HG02852 (cell line): ENCODE measurements at regions not wholly inside any gene's neighbourhood (a gene's known extent, or its start where the extent isn't known, plus 50 kb on each side); places are given as distances from the start of the nearest gene placed in this dataset.
"Not testable (repeated sequence)": the region's sequence is repeated elsewhere in the genome, so short reads cannot be mapped to it uniquely, and the experiment has no call there.

ENCODE experiments used
- ATAC-seq: cut with Tn5 transposase; IDR thresholded peaks from one replicate; pipeline ENCODE4 v1.9.1; 2021; ENCODE audit warnings: mild to moderate bottlenecking, moderate library complexity; ENCODE audit not compliant: unreplicated experiment

DNA sequence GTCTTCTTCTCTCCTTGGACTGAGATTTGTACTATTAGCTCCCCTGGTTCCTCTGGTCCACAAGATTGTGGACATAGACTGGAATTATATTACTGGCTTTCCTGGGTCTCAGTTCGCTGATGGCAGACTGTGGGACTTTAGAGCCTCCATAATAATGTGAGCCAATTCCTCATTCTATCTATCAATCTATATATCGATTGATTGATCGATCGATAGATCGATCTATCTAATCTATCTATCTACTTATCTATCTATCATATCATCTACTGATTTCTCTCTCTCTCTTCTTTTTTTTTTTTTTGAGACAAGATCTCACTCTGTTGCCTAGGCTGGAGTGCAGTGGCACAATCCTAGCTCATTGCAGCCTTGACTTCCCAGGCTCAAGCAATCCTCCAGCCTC is 51.5 kb upstream of the DDR1 start:
- no peak for ATAC-seq

DNA sequence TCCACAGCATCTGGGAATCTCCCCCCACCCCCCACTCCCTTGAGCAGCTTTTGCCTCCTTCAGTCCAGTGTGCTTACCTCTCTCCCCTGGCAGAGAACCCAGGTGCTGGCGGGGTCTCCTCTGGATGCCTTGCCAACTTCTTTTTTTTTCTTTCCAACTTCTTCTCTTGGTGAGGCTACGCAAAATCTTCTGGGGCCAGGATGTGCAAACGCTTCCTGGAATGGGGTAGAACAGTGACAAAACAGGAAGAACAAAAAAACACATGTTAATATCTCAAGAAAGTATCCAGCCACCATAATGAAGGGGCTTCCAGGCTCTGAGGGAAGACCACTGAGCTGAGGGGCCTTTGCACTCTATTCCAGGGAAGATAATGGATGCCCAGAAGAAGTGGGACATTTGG is 53.9 kb upstream of the DDR1 start:
- ATAC-seq = no peak

DNA sequence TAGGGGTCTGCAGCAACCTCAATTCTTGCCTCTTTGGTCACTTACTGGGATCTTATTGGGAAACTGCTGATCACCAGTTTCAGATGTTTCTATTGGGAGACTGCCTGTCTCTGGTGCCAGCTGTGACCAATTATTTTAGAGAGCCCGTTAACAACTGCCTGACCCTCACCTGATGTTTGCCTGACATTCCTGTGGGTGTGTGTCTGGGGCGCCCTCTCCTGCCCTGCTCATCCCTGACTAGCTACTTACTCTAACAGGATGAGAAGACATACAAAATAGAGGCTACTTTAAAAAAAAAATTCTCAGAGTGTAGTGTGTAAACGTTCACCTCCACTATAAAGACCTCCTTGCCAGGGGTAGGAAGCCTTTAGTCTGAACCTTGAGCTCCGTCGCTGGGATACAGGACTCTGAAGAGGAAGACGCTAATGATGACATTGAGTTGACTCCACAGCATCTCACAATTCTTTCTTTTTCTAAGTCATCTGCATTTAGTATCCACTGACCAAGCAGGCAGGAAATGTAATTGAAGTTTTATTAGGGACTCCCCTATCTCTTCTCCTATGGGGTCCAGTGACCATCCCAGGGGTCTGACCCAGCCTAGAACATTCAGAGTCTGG is 54.6 kb upstream of the DDR1 start:
- no peak for ATAC-seq

DNA sequence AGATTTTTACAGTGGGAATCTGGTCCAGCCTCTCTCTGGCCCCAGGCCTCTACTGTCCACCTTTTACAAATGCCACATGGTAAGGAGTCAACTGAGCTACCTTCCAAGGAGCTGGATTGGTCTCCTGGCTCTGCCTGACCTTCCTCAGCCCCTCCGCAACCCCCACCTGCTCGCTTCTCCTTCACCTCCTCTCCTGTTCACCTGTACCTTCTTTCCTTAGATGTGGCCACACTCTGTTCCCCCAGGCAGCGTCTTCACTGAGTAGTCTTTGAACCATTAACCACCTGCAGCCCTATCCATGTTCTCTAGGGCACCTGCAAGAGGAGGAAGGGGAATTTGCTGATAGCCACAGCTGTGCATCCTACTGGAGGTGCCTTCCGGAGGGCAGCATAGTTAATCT is 55.3 kb upstream of the DDR1 start:
- ATAC-seq = no peak

DNA sequence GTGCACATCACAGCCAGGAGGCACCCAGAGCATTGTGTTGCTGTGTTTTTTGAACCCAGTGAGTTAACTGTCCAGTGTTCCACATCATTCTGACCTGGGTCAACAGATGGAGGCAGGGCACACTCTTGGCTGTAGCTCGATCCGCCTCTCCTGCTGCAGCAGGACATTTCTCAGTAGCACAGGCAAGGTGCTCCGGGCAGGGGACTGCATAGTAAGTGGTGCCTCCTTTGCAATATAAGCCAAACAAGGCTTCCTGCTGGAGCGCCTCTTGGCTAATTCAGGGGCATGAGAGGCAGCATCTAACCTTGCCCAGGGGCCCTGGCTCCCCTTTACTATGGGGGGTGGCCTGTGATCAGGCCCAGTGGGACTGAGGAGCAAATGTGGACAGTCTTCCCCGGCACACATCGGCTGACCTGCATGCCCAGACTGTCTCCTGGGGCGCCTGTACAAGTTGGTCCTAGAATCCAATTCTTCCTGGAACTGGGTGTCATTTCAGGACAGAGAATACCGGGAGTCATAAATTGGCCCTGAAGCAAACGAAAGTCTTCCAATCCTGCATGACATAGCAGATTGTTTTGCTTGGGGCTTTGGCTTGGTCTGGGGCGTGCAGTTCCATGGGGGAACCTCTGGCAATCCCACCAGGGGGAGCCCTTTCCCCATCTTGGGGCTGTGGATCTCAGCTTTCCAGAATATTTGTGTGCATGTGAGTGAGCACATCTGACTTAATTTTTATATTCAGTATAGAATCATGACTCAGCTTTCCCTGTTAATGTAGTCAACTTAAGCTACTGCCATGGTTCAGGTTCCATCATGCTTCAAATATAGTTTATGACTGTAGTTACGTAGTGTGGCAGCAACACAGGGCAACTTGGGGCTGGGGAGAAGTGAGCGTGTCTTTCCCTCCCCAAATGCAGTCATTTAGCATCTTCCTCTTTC is 56.0 kb upstream of the DDR1 start:
- no peak for ATAC-seq

DNA sequence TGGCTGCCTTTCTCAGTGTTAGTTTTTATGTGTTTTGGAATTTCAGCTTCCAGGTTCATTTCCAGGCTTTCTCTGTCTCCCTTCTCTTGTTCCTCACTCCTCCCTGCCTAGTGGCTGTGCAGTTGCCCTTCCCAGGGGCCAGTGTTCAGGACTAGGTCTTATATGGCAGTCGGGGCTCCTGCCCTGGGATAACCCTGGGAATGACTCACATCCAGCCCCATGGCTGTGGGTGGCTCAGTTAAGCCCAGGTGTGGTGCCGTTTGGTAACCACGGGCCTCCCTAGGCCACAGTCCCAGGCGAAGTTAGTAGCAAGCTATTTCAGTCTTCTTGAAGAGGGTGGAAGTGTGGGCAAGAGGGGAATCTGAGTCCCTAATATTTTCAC is 57.4 kb upstream of the DDR1 start:
- ATAC-seq = no peak

DNA sequence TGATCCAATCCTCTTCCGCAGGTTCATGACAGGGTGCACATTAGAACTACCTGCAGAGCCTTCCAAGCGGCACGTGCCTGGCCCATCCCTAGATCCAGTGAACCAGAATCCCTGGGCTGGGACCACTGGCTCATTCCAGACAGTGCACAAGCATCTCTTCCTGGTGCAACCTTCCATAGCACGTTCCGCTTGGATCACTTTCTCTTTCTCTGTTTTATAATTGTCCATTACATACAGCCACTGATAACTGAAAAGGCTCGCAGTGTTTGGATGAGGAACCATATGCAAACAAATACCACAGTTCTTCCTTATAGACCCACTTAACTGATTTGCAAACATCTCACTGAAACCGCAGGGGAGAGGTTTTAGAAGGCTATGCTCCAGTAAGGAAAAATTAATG is 59.6 kb upstream of the DDR1 start:
- ATAC-seq = no peak

DNA sequence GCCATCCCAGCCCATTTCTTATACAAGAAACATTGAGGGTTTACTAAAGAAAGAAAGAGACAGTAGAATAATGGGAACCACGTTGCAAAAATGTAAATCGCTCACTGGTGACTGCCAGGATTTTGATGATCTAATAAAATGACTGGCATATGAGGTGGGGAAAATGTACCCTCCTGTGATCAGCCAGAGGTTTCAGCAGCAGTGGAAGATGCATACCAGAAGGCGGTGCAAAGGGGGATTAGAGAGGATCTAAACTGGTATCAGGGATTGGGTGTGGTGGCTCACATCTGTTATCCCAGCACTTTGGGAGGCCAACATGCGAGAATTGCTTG is 60.8 kb upstream of the DDR1 start:
- no peak for ATAC-seq

DNA sequence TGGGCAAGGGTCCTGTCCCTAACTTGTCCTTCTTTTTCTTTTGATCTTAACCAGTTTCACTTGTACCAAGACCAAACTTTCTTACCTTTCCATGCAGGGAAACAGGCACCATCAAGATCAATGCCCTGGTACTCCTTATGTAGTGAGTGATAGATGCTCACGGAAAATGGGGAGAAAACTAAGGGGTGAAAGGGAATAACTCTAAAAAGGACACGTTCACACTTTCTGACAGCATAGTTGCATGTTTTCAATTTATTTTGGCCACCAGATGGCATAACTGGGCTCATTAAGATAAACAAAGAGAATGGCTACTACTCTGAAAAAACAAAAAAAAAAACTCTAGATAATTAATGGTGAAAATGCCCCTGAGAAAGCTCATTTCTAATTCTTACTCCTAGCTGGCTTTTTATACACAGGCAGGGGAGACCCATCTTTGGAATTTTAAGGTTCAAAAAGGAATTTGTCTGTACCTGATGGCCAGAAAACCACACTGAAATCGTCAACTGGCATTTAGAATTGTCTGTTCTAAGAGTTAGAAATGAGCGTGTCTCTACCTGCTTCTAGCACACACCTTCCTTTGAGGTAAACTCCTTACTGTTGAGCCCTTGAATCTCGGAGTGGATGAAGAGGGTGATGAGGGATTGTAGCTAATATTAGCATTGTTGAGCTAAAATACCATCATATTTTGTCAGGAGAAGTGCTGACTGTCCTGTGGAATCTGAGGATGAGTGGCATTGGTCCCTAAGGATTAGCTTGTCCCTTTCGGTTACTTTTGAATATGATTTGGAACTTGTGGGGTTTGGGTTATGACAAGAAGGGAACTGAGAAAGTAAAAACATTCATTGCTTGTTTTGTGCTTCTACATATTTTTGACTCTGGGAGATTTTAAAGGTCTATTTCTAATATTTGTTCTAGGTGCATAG is 62.2 kb upstream of the DDR1 start:
- no peak for ATAC-seq

DNA sequence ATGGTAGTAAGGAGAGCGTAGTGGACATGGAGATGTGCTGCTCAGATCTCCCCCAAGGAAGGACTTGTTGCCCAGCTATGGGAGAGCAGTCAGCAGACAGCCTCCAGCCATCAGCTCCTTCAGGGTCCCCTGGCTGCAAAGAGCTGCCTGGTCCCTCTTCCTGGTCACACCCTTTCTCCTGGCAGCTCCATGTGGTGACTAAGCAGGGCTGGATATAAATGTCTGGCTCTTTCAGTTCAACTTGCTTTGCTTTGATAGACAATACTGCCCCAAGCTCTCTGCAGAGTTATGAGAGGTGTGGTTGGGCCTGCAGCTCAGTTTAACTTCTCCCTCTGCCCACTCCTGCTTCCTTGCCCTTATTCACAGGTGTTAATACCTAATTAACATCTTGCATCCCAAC is 64.1 kb upstream of the DDR1 start:
- ATAC-seq = no peak

DNA sequence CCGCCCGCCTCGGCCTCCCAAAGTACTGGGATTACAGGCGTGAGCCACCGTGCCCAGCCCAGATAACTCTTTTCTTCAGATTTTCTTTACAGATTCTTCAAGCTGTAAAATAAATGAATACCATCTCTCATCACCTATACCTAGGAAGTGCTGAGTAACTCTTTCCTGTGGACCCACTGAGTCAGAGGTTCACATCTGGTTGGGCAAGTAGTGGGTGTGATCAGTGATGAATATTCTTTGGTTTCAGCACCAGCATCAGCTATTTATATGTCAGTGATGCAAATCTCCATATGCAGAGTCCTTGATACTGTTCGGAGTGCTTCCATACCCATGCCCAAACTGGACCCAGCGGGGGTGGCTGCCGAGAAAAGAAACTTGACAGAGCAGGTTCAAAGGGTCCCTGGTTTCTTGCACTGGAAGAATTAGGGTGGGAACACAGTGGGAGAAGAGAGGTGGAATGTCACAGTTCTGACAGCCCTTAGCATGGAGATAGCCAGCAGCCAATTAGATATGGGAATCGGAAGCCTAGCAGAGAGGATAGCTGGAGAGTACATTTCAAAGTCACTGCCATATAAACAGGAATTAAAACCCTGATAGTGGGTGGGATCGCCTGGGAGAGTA is 64.9 kb upstream of the DDR1 start:
- ATAC-seq = no peak

DNA sequence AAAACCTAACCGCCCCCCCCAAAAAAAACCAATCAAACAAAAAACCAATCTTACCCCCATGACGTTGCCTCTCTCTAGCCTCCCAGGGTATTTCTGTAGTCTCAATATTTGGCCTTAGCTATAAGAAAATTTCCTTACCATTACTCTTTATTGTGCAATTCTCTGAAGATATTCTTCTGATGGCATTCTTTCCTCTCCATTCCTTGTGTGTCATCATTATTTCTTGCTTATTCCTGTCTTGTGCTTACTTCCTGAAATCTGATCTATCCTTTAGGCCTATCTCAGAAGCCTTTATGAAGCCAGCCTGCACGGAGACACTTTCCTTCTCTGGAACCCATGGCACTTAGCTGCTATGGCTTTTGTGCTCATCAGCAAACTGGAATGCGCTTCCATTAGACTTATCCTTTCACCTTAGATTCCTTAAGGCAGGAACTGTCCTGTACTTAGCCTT is 65.9 kb upstream of the DDR1 start:
- no peak for ATAC-seq

DNA sequence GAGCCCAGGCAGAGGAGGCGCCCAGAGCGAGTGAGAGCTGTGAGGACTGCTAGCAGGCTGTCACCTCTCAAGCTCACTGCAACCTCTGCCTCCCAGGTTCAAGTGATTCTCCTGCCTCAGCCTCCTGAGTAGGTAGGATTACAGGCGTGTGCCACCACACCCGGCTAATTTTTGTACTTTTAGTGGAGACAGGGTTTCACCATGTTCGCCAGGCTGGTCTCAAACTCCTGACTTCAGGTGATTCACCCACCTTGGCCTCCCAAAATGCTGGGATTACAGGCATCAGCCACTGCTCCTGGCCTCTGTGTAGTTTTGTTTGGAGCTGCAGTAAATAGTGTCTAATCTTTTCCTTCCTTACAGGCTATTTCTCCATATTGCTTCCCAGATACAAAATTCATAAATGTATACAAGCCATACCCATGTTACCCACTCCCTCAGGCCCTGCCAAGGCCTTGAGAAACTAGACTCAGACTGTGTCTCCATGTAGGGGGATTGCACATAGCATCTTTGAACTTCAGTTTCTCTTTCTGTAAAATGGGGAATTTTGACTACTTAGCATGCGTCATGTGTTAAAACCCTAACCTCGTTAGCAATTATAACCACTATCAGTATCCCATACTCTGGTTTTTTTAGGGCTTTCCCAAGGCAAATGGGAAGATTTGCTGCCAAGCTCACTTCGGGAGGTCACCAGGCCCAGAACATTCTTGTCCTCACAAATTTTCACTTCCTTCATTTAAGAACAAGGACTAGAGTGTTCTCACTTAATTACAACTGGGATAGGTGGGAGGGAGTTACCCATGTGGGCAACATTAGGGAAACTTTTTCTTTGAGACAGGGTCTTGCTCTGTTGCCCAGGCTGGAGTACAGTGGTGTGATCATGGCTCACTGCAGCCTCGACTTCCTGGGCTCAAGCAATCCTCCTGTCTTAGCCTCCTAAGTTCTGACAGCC is 67.3 kb upstream of the DDR1 start:
- no peak for ATAC-seq

DNA sequence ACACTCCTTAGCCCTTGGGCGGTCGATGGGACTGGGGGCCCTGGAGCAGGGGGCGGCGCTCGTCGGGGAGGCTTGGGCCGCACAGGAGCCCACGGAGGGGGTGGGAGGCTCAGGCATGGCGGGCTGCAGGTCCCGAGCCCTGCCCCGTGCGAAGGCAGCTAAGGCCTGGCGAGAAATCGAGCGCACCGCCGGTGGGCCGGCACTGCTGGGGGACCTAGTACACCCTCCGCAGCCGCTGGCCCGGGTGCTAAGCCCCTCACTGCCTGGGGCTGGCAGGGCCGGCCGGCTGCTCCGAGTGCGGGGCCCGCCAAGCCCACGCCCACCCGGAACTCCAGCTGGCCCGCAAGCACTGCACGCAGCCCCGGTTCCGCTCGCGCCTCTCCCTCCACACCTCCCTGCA is 68.0 kb upstream of the DDR1 start:
- ATAC-seq = not testable (repeated sequence)

DNA sequence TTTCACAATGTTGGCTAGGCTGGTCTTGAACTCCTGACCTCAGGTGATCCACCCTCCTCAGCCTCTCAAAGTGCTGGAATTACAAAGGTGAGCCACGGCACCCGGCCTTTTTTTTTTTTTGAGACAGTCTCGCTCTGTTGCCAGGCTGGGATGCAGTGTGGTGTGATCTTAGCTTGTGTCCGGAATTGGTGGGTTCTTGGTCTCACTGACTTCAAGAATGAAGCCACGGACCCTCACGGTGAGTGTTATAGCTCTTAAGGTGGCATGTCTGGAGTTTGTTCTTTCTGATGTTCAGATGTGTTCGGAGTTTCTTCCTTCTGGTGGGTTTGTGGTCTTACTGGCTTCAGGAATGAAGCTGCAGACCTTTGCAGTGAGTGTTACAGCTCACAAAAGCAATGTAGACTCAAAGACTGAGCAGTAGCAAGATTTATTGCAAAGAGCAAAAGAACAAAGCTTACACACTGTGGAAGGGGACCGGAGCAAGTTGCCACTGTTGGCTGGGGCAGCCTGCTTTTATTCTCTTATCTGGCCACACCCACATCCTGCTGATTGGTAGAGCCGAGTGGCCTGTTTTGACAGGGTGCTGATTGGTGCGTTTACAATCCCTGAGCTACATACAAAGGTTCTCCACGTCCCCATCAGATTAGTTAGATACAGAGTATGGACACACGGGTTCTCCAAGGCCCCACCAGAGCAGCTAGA is 69.1 kb upstream of the DDR1 start:
- ATAC-seq = not testable (repeated sequence)

DNA sequence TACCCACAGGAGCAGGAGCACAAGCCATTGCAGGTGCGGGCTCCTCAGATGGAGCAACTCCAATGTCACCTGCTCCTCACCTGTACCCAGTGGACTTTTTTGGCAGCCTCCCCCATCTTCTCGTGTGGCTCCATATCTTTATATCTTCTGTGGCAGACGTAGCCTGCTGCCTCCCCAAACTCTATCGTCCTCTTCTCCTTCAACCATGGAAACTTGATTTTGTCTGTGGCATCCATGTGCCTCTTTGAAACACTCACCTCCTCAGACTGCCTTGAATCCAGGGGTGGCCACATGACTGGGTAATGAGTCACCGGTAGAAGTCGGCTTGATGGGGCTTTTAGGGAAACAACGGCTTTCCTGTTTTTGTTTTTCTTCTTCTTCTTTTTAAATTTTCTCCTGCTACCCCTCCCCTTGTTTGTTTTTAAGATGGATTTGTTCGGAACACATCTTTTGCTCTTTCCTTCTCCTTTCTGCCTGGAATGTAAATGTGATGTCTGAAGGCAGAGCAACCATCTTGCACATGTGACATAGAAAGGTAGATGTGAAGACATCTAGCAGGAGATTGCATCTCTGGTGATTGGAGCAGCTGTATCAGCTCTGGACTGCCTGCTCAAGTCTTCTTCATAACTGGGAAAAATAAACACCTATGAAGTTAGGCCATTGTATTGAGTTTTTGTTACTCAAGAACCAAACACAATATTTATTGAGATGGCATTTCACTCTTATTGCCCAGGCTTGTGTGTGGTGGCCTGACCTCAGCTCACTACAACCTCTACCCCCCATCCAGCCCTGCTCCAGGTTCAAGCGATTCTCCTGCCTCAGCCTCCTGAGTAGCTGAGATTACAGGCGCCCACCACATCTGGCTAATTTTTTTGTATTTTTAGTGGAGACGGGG is 69.9 kb upstream of the DDR1 start:
- no peak for ATAC-seq

DNA sequence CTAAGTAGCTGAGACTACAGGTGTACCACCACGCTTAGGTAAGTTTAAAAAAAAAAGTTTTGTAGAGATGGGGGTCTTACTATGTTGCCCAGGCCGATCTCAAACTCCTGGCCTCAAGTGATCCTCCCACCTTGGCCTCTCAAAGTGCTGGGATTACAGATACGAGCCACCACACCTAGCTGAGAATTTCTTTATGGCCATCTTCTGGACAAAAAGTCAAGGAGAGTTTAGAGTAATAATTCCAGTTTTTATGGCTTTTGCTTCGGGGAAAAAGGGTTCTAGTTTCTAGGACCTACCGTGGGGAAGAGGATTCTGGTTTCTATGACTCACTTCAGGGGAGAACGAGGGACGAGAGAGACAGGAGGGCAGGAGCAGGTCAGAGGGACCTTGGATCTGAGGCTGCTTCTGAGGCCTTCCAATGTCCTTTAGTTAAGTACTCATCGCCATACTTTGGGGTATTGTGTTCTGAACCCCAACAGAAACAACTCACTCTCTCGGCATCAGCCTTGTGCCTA is 69.3 kb upstream of the IER3 start:
- ATAC-seq = no peak

DNA sequence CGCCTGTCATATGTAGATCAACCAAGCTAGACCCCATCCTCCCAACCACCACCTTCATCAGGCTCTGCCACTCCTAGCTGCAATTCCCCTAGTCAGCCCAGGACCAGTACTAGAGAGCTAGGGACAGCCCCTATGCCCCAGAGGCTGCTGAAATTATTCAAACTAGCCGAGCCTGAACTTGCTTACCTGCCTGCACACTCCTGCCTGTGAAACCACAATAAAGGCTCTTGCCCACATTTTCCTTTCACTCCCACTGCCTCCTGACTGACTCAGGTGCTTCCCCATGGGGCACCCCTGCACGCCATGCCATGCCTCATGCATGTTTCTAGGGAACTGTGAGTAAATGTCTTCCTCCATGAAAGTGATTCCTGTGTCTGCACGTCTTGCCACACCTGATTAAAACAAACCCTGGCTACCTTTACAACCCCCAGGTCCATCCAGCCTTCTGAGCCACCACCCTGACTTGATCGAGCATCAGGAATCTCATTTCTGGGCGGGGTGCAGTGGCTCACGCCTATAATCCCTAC is 66.5 kb upstream of the IER3 start:
- ATAC-seq = peak; percentile 87
